ENCODE measurements at regions not wholly inside any gene's neighbourhood (a gene's known extent, or its start where the extent isn't known, plus 50 kb on each side); places are given as distances from the start of the nearest gene placed in this dataset.

- no peak for TF ChIP-seq CTCF (conservative IDR thresholded peaks at IDR 0.05)
- H3K36me3 Mint-ChIP-seq (ENCODE audit: low read depth), result no peaks in the 10 kb centered on the region
- H3K27me3 Mint-ChIP-seq (ENCODE audit: low read depth), result no peaks in the 10 kb centered on the region
- no peak for DNase-seq (ENCODE audit: low read depth, low spot score)
- no peak overlapping the region for H3K4me3 Mint-ChIP-seq
- H3K9me3 Mint-ChIP-seq, result peaks cover 2% of the 10 kb centered on the region
- peaks cover 4% of the 10 kb centered on the region for H3K4me1 Mint-ChIP-seq
- no peak overlapping the region for H3K27ac Mint-ChIP-seq (ENCODE audit: unreplicated experiment)
Measured at GRCh38 chr11:41872870-41873269, 413.4 kb upstream of the LRRC4C start.

GRCh38 chr11:41878095-41878494, 418.6 kb upstream of the LRRC4C start:
- Mint-ChIP-seq H3K36me3 (ENCODE audit: low read depth) (no peaks in the 10 kb centered on the region), H3K27ac (ENCODE audit: unreplicated experiment) (no peak overlapping the region), H3K4me1 (no peaks in the 10 kb centered on the region), H3K9me3 (peaks cover 2% of the 10 kb centered on the region), H3K4me3 (no peak overlapping the region), H3K27me3 (ENCODE audit: low read depth) (no peaks in the 10 kb centered on the region)
- DNase-seq (ENCODE audit: low read depth, low spot score), result no peak
- no peak for TF ChIP-seq CTCF (conservative IDR thresholded peaks at IDR 0.05)

- Mint-ChIP-seq H3K36me3 (ENCODE audit: low read depth) (no peaks in the 10 kb centered on the region), H3K4me1 (no peaks in the 10 kb centered on the region), H3K27ac (ENCODE audit: unreplicated experiment) (no peak overlapping the region), H3K4me3 (no peak overlapping the region), H3K27me3 (ENCODE audit: low read depth) (no peaks in the 10 kb centered on the region), H3K9me3 (peaks cover 2% of the 10 kb centered on the region)
- no peak for DNase-seq (ENCODE audit: low read depth, low spot score)
- TF ChIP-seq CTCF (conservative IDR thresholded peaks at IDR 0.05), result no peak
Measured at GRCh38 chr11:41879214-41879613, 419.8 kb upstream of the LRRC4C start.

DNA sequence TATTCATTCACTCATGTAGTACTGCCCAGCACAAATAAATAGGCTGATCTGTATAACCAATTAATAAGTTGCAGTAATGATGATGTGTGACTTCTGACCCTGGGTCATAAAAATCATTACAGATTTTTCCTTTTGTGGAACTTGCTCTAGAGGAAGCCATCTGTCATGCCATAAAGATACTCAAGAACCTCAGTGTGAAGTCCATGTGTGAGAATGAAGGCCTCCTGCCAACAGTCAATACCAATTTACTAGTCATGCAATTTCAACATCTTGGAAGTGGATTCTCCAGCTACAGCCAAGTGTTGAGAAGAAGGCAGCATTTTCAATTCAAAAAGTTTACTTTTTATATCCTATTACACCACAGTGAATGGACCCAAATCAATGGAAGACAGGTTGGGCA, 435.6 kb upstream of the LRRC4C start:
- DNase-seq (ENCODE audit: low read depth, low spot score), result no peak
- TF ChIP-seq CTCF (conservative IDR thresholded peaks at IDR 0.05), result no peak
- H3K4me3 Mint-ChIP-seq, result no peak overlapping the region
- H3K27me3 Mint-ChIP-seq (ENCODE audit: low read depth), result no peaks in the 10 kb centered on the region
- no peaks in the 10 kb centered on the region for H3K4me1 Mint-ChIP-seq
- H3K36me3 Mint-ChIP-seq (ENCODE audit: low read depth), result no peaks in the 10 kb centered on the region
- no peaks in the 10 kb centered on the region for H3K9me3 Mint-ChIP-seq
- H3K27ac Mint-ChIP-seq (ENCODE audit: unreplicated experiment), result no peak overlapping the region

- Mint-ChIP-seq H3K9me3 (no peaks in the 10 kb centered on the region), H3K27ac (ENCODE audit: unreplicated experiment) (no peak overlapping the region), H3K27me3 (ENCODE audit: low read depth) (no peaks in the 10 kb centered on the region), H3K4me3 (no peak overlapping the region), H3K4me1 (no peaks in the 10 kb centered on the region), H3K36me3 (ENCODE audit: low read depth) (no peaks in the 10 kb centered on the region)
- DNase-seq (ENCODE audit: low read depth, low spot score), result no peak
- TF ChIP-seq CTCF (conservative IDR thresholded peaks at IDR 0.05), result no peak
Measured at GRCh38 chr11:41897991-41898390, 438.5 kb upstream of the LRRC4C start.

DNA sequence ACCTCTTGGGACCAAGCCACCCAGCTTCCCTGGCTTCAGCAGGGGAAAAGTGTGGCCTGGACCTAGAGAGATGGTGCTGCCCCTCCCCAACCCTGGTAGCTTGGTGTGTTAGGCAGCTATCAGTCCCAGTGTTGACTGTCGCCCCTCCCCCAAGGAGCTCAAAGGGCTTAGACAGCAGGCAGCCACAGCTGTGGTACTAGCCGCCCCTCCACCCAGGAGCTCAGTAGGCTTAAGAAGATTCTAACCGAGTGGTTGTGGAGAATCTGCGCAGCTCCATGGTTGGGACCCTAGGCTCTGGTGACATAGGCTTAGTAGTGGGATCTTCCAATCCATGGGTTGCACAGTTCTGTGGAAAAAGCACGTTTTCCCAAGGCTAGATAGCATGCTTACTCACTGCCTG, 458.4 kb upstream of the LRRC4C start:
- peaks cover 20% of the 10 kb centered on the region for H3K9me3 Mint-ChIP-seq
- no peak for DNase-seq (ENCODE audit: low read depth, low spot score)

More for the DNA sequence above, 458.4 kb upstream of the LRRC4C start:
- Mint-ChIP-seq H3K27me3 (ENCODE audit: low read depth) (no peaks in the 10 kb centered on the region), H3K27ac (ENCODE audit: unreplicated experiment) (no peak overlapping the region), H3K4me3 (no peak overlapping the region), H3K36me3 (ENCODE audit: low read depth) (peaks cover 5% of the 10 kb centered on the region), H3K4me1 (no peaks in the 10 kb centered on the region)
- no peak for TF ChIP-seq CTCF (conservative IDR thresholded peaks at IDR 0.05)

Measured in neural crest cell (in vitro differentiated cells).